Transverse colon (tissue), 4 donors: ENCODE measurements at regions not wholly inside any gene's neighbourhood (a gene's known extent, or its start where the extent isn't known, plus 50 kb on each side); places are given as distances from the start of the nearest gene placed in this dataset.

Source experiments
- EP300 ChIP-seq: sonication (generic); formaldehyde crosslinking; IDR thresholded peaks from one replicate; pipeline ENCODE4 v1.6.1; 2017; ENCODE audit warnings: antibody characterized with exemption, low read depth
- POLR2A ChIP-seq: fragments of 450-650 bp; IDR thresholded peaks from one replicate; pipeline ENCODE4 v1.6.1; 2016; ENCODE audit warnings: antibody characterized with exemption, mild to moderate bottlenecking, moderate library complexity
- POLR2AphosphoS5 ChIP-seq, 3 donors: sonication (generic); formaldehyde crosslinking; IDR thresholded peaks; one replicate each; pipeline ENCODE4 v1.6.1; 2016; ENCODE audit warnings: antibody characterized with exemption in 3 of 3
- TF ChIP-seq, protein P1 (sequence below), 5 experiments: fragments of 200-600 bp in 3 of 5; fragments of 450-650 bp in 2 of 5; sonication (generic) in 3 of 5; IDR thresholded peaks; 1 replicate in 2 of 5; 2 replicates in 3 of 5; pipeline ENCODE4 v1.5.1; 2016 to 2017; ENCODE audit warnings: antibody characterized with exemption in 5 of 5, inconsistent platforms in 3 of 5, mild to moderate bottlenecking in 2 of 5, moderate library complexity in 1 of 5

GRCh38 chr11:10920205-10920604 lies 62.4 kb upstream of the ZBED5 start:
- TF ChIP-seq, protein P1, sequence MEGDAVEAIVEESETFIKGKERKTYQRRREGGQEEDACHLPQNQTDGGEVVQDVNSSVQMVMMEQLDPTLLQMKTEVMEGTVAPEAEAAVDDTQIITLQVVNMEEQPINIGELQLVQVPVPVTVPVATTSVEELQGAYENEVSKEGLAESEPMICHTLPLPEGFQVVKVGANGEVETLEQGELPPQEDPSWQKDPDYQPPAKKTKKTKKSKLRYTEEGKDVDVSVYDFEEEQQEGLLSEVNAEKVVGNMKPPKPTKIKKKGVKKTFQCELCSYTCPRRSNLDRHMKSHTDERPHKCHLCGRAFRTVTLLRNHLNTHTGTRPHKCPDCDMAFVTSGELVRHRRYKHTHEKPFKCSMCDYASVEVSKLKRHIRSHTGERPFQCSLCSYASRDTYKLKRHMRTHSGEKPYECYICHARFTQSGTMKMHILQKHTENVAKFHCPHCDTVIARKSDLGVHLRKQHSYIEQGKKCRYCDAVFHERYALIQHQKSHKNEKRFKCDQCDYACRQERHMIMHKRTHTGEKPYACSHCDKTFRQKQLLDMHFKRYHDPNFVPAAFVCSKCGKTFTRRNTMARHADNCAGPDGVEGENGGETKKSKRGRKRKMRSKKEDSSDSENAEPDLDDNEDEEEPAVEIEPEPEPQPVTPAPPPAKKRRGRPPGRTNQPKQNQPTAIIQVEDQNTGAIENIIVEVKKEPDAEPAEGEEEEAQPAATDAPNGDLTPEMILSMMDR (IDR thresholded peaks at IDR 0.05): no peak
- TF ChIP-seq POLR2A (no peak), POLR2AphosphoS5 (IDR thresholded peaks at IDR 0.05) (no peak), EP300 (no peak)
